ENCODE measurements at regions not wholly inside any gene's neighbourhood (a gene's known extent, or its start where the extent isn't known, plus 50 kb on each side); places are given as distances from the start of the nearest gene placed in this dataset.
"Not testable (repeated sequence)": the region's sequence is repeated elsewhere in the genome, so short reads cannot be mapped to it uniquely, and the experiment has no call there.

DNA sequence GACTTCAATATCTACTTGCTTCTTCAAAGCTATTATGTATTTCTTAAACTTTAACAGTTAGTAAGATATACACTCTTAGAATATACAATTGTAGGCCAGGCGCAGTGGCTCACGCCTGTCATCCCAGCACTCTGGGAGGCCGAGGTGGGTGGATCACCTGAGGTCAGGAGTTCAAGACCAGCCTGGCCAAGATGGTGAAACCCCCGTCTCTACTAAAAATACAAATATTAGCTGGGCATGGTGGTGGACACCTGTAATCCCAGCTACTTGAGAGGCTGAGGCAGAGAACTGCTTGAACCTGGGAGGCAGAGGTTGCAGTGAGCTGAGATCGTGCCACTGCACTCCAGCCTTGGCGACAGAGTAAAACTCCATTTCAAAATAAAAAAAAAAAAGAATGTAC, 158.0 kb downstream of the CRPPA start (continued):
- TF ChIP-seq, protein P1, sequence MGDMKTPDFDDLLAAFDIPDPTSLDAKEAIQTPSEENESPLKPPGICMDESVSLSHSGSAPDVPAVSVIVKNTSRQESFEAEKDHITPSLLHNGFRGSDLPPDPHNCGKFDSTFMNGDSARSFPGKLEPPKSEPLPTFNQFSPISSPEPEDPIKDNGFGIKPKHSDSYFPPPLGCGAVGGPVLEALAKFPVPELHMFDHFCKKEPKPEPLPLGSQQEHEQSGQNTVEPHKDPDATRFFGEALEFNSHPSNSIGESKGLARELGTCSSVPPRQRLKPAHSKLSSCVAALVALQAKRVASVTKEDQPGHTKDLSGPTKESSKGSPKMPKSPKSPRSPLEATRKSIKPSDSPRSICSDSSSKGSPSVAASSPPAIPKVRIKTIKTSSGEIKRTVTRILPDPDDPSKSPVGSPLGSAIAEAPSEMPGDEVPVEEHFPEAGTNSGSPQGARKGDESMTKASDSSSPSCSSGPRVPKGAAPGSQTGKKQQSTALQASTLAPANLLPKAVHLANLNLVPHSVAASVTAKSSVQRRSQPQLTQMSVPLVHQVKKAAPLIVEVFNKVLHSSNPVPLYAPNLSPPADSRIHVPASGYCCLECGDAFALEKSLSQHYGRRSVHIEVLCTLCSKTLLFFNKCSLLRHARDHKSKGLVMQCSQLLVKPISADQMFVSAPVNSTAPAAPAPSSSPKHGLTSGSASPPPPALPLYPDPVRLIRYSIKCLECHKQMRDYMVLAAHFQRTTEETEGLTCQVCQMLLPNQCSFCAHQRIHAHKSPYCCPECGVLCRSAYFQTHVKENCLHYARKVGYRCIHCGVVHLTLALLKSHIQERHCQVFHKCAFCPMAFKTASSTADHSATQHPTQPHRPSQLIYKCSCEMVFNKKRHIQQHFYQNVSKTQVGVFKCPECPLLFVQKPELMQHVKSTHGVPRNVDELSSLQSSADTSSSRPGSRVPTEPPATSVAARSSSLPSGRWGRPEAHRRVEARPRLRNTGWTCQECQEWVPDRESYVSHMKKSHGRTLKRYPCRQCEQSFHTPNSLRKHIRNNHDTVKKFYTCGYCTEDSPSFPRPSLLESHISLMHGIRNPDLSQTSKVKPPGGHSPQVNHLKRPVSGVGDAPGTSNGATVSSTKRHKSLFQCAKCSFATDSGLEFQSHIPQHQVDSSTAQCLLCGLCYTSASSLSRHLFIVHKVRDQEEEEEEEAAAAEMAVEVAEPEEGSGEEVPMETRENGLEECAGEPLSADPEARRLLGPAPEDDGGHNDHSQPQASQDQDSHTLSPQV (IDR thresholded peaks at IDR 0.05) = peak; percentile 67; the same call in 1 of the 2 replicates
- TF ChIP-seq SMARCA4 (IDR thresholded peaks at IDR 0.05) = peak; percentile 27; the same call in 1 of the 2 replicates
- TF ChIP-seq BRD4 (IDR thresholded peaks at IDR 0.05) = 0 out of 2 replicates have a peak, but pooled peaks have one; percentile 41
- peak; percentile 35; the same call in 1 of the 2 replicates for TF ChIP-seq ZNF766 (CRISPR knock-in tag; conservative IDR thresholded peaks at IDR 0.05)
- TF ChIP-seq, protein P2, sequence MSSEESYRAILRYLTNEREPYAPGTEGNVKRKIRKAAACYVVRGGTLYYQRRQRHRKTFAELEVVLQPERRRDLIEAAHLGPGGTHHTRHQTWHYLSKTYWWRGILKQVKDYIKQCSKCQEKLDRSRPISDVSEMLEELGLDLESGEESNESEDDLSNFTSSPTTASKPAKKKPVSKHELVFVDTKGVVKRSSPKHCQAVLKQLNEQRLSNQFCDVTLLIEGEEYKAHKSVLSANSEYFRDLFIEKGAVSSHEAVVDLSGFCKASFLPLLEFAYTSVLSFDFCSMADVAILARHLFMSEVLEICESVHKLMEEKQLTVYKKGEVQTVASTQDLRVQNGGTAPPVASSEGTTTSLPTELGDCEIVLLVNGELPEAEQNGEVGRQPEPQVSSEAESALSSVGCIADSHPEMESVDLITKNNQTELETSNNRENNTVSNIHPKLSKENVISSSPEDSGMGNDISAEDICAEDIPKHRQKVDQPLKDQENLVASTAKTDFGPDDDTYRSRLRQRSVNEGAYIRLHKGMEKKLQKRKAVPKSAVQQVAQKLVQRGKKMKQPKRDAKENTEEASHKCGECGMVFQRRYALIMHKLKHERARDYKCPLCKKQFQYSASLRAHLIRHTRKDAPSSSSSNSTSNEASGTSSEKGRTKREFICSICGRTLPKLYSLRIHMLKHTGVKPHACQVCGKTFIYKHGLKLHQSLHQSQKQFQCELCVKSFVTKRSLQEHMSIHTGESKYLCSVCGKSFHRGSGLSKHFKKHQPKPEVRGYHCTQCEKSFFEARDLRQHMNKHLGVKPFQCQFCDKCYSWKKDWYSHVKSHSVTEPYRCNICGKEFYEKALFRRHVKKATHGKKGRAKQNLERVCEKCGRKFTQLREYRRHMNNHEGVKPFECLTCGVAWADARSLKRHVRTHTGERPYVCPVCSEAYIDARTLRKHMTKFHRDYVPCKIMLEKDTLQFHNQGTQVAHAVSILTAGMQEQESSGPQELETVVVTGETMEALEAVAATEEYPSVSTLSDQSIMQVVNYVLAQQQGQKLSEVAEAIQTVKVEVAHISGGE (CRISPR knock-in tag; IDR thresholded peaks at IDR 0.05) = 0 out of 6 replicates have a peak, but pooled peaks of 1 of the 3 experiments have one; percentile 20
- TF ChIP-seq, protein P3, sequence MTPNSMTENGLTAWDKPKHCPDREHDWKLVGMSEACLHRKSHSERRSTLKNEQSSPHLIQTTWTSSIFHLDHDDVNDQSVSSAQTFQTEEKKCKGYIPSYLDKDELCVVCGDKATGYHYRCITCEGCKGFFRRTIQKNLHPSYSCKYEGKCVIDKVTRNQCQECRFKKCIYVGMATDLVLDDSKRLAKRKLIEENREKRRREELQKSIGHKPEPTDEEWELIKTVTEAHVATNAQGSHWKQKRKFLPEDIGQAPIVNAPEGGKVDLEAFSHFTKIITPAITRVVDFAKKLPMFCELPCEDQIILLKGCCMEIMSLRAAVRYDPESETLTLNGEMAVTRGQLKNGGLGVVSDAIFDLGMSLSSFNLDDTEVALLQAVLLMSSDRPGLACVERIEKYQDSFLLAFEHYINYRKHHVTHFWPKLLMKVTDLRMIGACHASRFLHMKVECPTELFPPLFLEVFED (CRISPR knock-in tag; conservative IDR thresholded peaks at IDR 0.05) = peak; percentile 76; the same call in 1 of the 2 replicates
- 0 out of 2 replicates have a peak, but pooled peaks have one; percentile 31 for TF ChIP-seq TOE1 (IDR thresholded peaks at IDR 0.05; ENCODE audit: borderline replicate concordance)
- TF ChIP-seq TOE1 (CRISPR knock-in tag; IDR thresholded peaks at IDR 0.05; ENCODE audit: borderline replicate concordance, low read depth) = not testable (repeated sequence)
- TF ChIP-seq, protein P4, sequence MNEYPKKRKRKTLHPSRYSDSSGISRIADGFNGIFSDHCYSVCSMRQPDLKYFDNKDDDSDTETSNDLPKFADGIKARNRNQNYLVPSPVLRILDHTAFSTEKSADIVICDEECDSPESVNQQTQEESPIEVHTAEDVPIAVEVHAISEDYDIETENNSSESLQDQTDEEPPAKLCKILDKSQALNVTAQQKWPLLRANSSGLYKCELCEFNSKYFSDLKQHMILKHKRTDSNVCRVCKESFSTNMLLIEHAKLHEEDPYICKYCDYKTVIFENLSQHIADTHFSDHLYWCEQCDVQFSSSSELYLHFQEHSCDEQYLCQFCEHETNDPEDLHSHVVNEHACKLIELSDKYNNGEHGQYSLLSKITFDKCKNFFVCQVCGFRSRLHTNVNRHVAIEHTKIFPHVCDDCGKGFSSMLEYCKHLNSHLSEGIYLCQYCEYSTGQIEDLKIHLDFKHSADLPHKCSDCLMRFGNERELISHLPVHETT (CRISPR knock-in tag; conservative IDR thresholded peaks at IDR 0.05 in 1 of 2, IDR thresholded peaks at IDR 0.05 in 1 of 2) = peak in 1 of 2 experiments; percentile 51; a peak in 1 of 4 replicates
- TF ChIP-seq ZSCAN32 (CRISPR knock-in tag; IDR thresholded peaks at IDR 0.05) = peak; percentile 19; the same call in 1 of the 2 replicates
- TF ChIP-seq ZNF311 (CRISPR knock-in tag; IDR thresholded peaks at IDR 0.05) = 0 out of 2 replicates have a peak, but pooled peaks have one; percentile 15
- peak; percentile 79 for TF ChIP-seq ADNP (tag; IDR thresholded peaks at IDR 0.05)
- 0 out of 2 replicates have a peak, but pooled peaks have one; percentile 42 for TF ChIP-seq ERF (CRISPR knock-in tag; IDR thresholded peaks at IDR 0.05)
- TF ChIP-seq MAZ (CRISPR knock-in tag; conservative IDR thresholded peaks at IDR 0.05 in 1 of 2, IDR thresholded peaks at IDR 0.05 in 1 of 2) = peak in 1 of 2 experiments; percentile 27; a peak in 1 of 4 replicates
- peak; percentile 84; the same call in 1 of the 2 replicates for TF ChIP-seq ELF4 (CRISPR knock-in tag; IDR thresholded peaks at IDR 0.05)
- peak; percentile 85; the same call in 1 of the 2 replicates for TF ChIP-seq ZNF165 (CRISPR knock-in tag; IDR thresholded peaks at IDR 0.05; ENCODE audit: borderline replicate concordance)
- TF ChIP-seq DPF2 (IDR thresholded peaks at IDR 0.05) = 0 out of 2 replicates have a peak, but pooled peaks have one; percentile 19
